NCI-H2227 (cell line): ENCODE measurements at regions not wholly inside any gene's neighbourhood (a gene's known extent, or its start where the extent isn't known, plus 50 kb on each side); places are given as distances from the start of the nearest gene placed in this dataset.
"Not testable (repeated sequence)": the region's sequence is repeated elsewhere in the genome, so short reads cannot be mapped to it uniquely, and the experiment has no call there.

ENCODE experiments used
- DNase-seq: peaks from one replicate; lab custom pipeline; 2025; ENCODE audit not compliant: unreplicated experiment; lab: John Stamatoyannopoulos, UW

DNA sequence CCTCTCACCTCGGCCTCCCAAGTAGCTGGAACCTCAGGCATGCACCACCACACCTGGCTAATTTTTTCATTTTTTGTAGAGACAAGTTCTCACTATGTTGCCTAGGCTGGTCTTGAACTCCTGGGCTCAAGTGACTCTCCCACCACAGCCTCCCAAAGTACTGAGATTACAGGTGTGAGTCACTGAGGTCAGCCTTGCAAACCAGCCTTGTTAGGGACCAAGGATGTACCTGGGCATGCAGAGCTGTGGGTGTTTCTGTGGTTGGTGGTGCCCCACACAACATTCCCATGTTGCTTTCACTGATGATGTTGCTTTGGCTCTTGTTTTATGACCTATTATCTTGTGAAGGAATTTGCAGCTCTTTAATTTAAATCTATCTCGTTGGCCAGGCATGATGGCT is 54.8 kb downstream of the OTUD1 start:
- no peak for DNase-seq

DNA sequence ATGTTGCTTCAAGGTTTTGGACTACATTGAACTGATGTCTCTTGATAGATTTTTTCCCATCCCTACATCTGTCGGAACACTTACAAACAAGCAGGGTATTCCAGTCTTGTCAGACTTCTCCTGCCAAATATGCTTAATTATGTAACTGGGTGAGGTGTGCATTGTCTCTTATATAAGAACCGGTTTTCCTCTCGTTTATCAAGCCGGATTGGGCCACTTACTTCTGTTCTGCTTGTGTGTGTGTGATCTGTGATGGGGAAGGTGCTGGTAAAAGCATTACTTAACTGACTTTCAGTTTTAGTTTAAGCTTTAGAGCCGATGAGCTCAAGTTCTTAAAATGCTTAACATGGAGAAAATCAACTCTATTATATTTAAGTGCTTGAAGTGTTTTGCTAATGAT is 57.9 kb downstream of the OTUD1 start:
- no peak for DNase-seq

DNA sequence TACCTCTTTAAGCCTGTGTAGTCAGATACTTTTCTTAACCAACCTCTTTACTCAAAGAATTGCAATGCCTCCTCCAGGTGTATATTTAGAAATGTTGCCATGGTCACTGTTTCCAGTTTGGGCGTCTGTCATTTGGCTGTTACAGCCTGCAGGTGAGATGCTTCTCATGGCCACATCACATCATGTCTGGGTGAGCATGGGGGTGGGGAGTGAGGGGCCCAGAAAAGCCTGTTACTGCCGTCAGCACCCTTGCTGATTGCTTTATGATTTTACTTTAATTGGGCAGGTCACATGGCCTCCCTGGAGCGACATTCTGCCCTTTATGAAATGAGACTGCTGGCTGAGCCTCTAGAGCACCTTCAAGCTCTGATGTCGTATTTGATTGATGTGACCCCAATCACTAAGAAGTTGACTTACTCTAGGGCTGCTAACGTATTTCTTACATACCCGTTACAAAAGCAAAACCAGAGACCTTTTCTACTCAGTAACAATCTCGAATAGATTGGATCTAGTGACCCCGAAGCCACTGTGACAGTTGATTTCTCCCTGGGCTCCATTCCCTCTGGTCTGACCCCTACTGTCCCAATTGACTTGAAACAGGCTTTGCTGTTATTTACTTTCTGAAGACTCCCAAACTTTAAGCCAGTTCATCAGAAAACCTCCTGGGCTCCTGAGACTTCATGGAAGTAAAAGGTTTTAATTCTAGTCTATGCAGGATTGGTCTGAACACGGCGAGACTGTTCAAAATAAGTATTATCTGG is 60.7 kb downstream of the OTUD1 start:
- DNase-seq: no peak

DNA sequence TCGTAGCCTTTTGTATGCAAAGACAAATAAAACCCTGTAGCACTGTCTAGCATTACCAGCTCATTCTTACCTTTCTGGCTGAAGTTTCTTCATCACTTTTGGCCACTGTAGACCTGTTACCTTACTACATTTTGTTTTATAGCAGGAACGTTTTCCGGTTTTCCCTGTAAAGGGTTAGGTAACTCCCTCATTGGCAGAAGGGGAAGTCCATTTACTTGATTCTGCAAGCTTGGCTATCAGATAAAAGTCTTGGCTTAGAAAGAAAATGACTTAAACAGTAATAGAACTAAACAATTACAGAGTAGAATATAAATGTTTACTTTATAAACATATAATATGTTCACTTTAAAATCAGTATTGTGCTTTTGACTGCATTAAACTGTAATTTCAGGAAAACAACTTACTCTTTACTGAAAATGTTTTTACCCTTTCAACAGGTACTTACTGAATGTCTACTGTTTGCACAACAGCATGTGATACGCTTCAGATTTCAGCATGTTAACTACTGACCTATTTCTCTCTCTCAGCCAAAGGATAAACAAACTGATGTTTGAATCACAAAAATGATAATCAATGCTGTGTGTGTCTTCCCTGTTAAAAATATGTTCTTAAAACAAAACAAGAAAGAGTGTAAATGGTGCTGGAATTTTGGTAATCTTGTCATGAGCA is 67.1 kb downstream of the OTUD1 start:
- no peak for DNase-seq

DNA sequence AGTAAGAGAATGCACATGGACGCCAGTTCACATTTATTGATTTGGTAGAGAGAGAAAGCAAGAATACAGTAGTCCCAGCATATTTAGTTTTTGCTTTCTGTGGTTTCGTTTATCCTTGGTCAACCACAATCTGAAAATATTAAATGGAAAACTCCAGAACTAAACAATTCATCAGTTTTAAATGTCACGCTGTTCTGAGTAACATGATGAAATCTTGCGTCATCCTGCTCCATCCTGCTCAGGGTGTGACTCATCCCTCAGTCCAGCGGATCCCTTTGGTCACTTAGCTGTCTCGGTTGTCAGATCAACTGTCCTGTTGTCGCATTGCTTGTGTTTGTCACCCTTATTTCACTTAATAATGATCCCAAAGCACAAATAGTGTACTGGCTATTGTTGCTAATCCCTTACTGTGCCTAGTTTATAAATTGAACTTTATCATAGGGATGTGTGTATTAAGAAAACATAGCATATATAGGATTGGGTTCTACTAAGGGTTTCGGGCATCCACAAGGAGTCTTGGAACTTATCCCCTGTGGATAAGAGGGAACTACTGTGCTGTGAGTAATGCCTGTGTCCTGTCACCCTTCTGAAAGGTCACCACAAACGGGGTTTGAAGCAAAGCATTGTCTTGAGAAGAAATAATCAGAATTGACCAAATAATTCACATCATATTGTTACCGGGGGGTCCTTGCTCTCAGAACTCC is 73.6 kb downstream of the OTUD1 start:
- no peak for DNase-seq

DNA sequence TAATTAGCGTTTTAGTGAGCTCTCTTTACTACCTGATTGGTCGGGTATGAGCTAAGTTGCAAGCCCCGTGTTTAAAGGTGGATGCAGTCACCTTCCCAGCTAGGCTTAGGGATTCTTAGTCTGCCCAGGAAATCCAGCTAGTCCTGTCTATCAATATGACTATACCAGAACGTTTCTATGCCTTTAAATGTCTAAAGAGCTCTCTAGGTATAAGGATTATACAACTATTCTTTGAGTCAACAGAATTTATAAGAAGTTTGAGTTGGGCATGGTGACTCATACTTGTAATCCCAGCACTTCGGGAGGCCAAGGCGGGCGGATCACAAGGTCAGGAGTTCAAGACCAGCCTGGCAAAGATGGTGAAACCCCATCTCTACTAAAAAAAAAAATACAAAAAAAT is 74.7 kb downstream of the OTUD1 start:
- DNase-seq: not testable (repeated sequence)

DNA sequence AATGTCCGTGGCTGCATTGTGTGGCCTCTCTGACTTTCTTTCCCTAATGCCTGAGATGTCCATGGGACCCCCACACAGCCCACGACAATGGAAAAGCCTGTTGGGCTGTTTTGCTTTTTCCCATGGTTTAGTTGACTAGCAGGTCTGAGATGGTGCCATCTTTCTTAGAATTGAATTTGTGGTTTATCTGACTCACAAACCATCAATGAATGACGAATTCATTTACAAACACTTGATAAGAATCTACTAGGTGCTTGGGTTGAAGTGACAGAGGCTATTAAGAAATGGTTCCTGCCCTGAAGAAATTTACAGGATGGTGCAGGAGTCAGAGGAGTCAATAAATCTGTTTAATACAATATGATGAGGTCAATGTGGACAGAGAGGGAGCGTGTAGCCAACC is 75.4 kb downstream of the OTUD1 start:
- no peak for DNase-seq

DNA sequence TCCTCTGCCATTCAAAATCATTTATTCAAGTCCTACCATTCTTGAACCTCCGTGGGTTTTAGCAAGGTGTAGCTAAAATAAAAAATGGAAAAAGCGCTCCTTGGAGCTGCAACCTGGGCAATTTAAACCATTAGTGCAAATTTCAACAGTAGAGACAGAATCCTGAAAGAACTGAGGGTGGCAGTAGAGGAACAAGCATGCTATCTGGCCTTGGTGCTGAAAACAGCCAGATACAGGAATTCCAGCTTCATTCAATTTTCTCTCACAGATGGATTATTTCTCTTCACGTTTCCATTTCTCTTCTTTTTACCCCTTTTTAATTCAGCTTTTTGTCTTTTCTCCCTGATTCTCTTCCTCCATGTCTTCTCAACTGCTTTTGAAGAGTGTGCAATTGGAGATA is 77.7 kb downstream of the OTUD1 start:
- DNase-seq: no peak

DNA sequence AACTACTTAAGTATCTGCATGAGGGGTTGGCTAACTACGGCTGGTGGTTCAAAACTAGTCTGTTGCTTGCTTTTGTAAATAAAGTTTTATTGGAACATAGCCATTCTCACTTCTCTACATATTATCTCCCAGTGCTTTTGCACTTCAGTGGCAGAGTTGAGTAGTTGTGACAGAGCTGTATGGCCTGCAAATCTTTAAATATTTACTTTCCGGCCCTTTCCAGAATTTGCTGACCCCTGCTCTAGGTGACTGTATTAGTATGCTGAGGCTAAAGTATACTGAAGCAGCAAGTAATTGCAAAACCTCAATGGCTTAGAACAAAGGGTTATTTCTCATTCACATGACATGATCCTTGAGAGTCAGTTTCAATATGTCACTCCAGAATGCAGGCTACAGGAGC is 78.3 kb downstream of the OTUD1 start:
- no peak for DNase-seq

DNA sequence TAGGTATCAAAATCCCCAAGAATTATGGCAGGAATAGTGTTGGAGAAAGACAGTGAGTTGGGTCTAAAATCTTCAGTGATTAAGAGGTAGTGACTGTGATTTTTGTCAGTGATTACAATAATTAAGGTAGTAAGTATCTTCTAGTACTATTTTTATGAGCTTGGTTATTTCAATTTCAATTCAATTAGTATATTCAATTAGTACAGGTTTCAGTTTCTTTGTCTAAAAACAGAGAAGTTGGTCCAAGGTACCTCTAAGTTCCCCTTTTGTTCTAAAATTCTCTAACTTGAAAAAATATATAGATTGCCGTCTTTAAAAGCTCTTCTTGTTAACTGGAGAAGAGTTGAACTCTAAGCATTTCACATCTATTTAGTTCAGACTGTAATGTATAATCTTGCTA is 82.9 kb downstream of the OTUD1 start:
- no peak for DNase-seq

DNA sequence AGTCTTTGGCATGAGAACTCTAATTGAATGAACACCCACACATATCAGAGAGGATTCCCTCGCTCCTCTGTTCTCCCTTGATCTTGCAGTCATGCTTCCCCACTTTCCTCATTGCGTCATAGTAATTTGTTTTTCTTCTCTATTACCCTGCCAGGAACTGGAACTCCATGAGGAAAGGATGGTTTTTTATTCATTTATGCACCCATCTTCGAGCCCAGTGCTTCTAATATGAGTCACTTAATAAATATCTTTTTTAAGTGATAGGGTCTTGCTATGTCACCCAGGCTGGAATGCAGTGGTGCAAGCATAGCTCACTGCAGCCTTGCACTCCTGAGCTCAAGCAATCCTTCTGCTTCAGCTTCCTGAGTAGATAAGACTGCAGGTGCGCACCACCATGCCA is 83.5 kb downstream of the OTUD1 start:
- no peak for DNase-seq

DNA sequence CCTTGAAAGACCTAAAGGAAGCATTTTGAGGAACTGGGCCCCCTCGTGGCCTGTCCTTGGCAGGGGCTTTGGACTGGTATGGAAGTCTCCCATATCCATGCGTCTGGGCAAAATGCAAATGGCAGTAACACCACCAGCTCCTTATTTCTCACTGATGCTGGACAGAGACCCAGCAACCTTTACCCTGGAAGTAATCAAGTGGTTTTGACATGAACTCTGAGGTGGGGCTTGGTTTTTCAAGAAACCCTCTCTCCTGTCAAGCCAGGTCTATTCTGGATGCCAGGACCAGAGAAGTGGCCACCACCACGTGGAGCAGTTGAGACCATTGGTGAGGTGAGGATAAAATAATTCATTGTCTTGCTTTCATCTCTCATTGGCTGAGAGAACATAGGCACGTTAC is 84.4 kb downstream of the OTUD1 start:
- no peak for DNase-seq

DNA sequence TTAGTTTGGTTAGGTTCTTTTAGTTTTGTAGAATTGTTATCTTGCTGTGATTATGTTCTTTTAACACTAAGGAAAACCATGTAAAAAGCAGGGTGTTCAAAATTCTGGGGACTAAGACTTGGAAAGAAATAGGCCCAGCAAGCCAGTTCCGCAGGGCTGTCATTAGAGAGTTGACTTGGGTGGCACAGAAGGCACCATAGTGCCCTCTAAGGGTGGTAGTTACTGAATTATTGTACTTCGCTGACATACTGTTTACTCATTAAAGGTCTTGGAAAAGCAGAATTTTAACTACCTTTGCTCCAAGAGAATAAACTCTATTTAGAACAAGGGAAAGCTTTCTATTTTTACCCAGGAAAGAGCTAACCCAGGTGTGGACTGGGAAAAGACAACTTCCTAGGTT is 86.5 kb downstream of the OTUD1 start:
- DNase-seq: no peak

DNA sequence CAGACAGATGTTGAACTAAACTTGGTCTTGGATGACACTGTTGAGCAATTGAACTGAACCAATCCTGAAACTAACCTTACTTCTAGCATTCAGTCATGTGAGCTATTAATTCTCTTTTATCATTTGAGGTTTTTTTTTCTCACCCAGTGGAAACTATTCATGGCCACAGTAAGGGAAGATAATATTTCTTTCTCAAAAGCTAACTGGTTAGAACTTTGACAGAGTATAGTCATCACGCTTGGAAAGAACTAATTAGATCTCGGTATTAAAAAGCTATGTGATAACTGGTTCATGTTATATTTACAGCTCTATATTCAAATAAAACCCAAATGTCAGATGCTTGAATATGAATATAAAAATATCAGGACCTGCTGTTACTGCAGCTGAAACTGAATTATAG is 89.5 kb downstream of the OTUD1 start:
- DNase-seq: no peak

DNA sequence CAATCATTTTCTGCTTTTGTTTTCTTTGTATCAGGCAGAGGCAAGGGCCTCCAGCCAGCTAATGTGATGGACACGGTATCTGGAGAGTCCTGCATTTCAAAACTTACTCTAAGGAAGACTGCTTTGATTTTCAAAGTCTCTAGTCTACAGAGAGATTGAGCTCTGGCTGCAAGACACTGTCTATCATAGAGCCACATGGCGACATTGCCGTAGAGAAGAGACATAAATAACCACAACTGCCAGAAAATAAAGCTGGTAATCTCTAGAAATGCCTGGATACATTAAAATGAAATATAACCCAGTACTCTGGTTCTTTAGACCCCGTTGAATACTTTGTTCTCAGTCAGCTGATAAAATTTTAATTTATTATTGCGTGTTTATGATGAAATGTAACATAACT is 90.8 kb downstream of the OTUD1 start:
- no peak for DNase-seq

DNA sequence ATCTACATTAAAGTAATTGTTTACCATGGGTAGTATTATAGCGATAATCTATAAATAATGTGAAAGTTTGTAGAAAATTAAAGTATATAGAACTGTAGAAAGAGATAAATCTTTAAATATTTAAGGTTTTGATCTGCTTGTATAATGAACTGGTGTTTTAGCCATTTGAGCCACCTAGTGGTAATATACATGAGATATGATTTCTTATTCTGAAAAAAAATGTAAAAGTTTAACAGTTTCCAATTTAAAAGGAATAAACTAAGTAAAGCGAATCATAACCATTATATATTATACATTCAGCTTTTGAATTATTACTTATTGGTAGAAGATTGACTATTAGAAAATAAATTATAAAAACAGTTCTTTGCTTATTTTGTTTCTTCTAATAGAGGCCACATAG is 91.2 kb downstream of the OTUD1 start:
- DNase-seq: no peak

DNA sequence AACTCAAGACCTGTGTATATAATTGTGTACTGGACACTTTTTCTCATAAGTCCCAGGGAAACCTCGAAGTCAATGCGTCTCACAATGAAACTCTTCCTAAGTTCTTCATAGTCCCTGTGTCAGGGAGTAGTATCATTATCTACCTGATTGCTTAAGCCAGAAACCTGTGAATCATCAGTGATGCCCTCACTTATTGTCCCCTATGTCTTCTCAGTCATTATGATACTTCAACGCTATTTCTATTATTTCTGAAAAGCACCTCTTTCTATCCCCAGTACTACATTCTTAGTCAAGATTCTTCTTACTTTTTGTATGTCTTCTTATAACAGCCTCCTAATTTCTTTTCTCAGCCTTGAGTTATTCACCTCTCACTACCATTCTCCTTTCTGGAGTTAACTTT is 94.3 kb downstream of the OTUD1 start:
- DNase-seq: no peak

DNA sequence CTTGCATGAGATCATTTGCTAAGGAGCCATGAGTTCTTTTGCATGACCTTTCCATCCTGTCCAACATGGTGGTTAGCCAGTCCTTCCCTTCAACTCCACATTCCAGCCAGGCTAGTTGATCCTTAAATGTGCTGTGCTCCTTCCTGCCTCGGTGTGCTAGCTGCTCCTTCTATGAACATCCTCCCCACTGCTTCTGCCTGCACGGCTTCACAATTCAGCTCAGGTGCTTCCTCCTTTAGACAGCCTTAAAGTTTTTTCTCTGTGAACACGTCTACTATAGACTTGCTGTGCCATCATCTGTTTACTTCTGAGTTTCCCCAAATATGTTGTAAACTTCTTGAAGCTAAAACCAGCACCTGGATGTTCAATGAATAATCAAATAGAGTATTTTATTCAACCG is 95.5 kb downstream of the OTUD1 start:
- DNase-seq: no peak

DNA sequence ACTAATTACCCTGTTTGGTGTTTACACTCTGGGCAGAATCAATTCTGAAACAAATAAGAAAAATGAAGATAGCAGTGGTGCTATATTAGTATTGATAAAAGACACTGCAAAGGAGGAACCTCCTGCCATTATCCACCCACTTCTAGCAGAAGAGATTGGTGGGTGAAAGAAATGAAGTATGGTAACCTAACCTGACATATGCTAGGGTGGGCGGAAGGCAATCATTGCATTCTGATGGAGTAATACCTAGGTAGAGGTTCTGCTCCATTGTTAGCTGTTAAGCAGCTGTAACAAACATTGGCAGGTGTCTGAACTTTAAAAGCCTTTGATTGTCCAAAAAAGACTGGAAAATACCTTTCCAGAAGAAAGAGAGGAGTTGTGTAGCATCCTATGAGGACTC is 95.9 kb downstream of the OTUD1 start:
- no peak for DNase-seq

DNA sequence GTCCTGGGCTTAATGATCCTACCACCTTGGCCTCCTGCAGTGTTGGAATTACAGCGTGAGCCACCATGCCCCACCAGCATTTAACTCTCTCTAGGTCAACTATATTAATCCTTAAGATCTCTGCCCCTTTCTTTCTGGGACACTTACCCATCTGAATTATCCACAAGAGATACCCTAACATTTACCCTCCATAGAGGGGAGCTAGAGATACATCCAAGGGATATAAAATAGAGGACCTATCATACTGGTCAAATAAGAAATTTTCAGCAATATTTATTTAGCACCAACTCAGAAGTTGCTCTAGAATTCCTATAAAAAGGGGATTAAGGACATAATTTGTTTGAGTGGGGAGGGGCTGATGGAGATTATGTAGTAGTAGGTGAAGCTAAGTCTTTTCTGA is 96.5 kb downstream of the OTUD1 start:
- no peak for DNase-seq

DNA sequence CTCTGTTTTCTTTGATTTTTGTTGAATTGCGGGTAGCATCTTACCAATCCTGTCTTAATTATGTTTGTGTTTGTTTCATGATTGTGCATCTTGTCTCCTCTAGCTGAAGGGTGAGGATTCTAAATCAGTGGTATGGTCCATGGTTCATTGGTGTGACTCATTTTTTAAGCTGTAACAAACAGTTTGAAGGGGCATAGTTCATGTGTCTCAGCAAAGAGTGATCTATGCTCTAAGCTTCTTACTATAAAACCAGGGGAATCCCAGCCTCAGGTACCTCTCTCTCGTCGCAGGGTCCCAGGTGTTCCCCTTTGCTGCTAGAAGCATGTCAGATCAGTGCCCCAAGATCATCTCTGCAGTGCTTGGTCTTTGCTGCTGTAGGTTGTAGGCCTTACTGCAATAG is 100.1 kb downstream of the OTUD1 start:
- no peak for DNase-seq

DNA sequence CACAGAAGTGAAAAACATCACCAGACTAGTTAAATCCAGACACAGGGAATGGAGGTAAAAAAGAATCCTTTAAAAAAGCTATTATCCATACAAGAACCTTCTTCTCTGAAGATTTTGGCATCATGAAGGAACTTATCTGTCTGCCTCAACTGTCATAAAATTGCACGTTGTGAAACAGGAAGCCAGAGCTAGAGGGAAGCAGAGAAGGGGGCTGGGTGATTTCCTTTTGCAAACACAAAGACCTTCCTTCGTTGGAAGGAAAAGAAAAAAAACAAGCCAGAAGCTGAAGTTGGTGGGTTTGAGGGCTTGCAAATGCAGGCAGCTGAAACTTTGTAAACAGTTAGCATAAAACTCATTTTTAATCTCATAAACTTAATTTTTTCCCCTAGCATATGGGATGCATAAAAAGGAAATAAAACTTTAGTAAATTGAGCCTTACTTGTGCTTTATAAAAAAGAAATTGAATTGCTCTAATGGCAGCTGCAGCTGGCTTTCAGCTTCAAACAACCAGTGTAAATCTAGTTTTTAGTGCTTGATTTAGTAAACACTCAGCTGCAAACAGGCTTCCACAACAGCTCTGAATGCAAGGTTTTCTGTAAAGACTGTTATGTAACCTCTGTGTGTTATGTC is 101.6 kb downstream of the OTUD1 start:
- no peak for DNase-seq
